SK-N-SH treated with all-trans-retinoic acid at 6 μM for 48 hours (cell line): ENCODE measurements at regions not wholly inside any gene's neighbourhood (a gene's known extent, or its start where the extent isn't known, plus 50 kb on each side); places are given as distances from the start of the nearest gene placed in this dataset.

Experiments used
- ATAC-seq: fragments of 200-7000 bp; cut with Tn5 transposase; 3 replicates; pipeline ENCODE4 v1.9.1; 2020; ENCODE audit warnings: mild to moderate bottlenecking, moderate library complexity
- ARNTL ChIP-seq: fragments of 450-650 bp; formaldehyde crosslinking; IDR thresholded peaks from 2 replicates; pipeline ENCODE4 v1.5.0; 2020; ENCODE audit warnings: low read depth, mild to moderate bottlenecking, moderate library complexity, borderline replicate concordance
- BACH2 ChIP-seq: fragments of 250-450 bp; sonication (Bioruptor Pico); IDR thresholded peaks from 2 replicates; pipeline ENCODE4 v1.9.0; 2021; ENCODE audit warnings: mild to moderate bottlenecking, borderline replicate concordance
- CREB5 ChIP-seq: fragments of 250-450 bp; sonication (Bioruptor Pico); IDR thresholded peaks from 2 replicates; pipeline ENCODE4 v1.5.1; 2020; ENCODE audit warnings: low read depth, mild to moderate bottlenecking, moderate library complexity
- CSRNP3 ChIP-seq: fragments of 250-450 bp; sonication (Bioruptor Pico); IDR thresholded peaks from 2 replicates; pipeline ENCODE4 v1.5.1; 2021; ENCODE audit warnings: mild to moderate bottlenecking, moderate library complexity
- GLIS3 ChIP-seq: fragments of 250-450 bp; sonication (Bioruptor Pico); IDR thresholded peaks from 2 replicates; pipeline ENCODE4 v1.5.0; 2020; ENCODE audit warnings: mild to moderate bottlenecking, moderate library complexity
- ISL1 ChIP-seq: fragments of 250-450 bp; sonication (Bioruptor Pico); IDR thresholded peaks from 2 replicates; pipeline ENCODE4 v2.1.2; 2022; ENCODE audit warnings: mild to moderate bottlenecking, moderate library complexity
- OSR1 ChIP-seq: fragments of 250-450 bp; sonication (Bioruptor Pico); IDR thresholded peaks from 2 replicates; pipeline ENCODE4 v1.8.0; 2022; ENCODE audit warnings: moderate library complexity, mild to moderate bottlenecking, inconsistent platforms
- PATZ1 ChIP-seq: fragments of 250-450 bp; sonication (Bioruptor Pico); IDR thresholded peaks from 2 replicates; pipeline ENCODE4 v1.8.0; 2020; ENCODE audit warnings: mild to moderate bottlenecking, moderate library complexity, borderline replicate concordance
- POU6F1 ChIP-seq: fragments of 250-450 bp; sonication (Bioruptor Pico); IDR thresholded peaks from 2 replicates; pipeline ENCODE4 v1.8.0; 2021; ENCODE audit warnings: low read depth, mild to moderate bottlenecking, moderate library complexity, borderline replicate concordance
- PPARA ChIP-seq: fragments of 250-450 bp; sonication (Bioruptor Pico); IDR thresholded peaks from 2 replicates; pipeline ENCODE4 v1.5.0; 2020; ENCODE audit warnings: mild to moderate bottlenecking, borderline replicate concordance
- SNAI2 ChIP-seq: fragments of 250-450 bp; sonication (Bioruptor Pico); IDR thresholded peaks from 2 replicates; pipeline ENCODE4 v1.5.0; 2020; ENCODE audit warnings: mild to moderate bottlenecking, moderate library complexity
- TOX ChIP-seq: fragments of 250-450 bp; sonication (Bioruptor Pico); IDR thresholded peaks from 2 replicates; pipeline ENCODE4 v1.8.0; 2021; ENCODE audit warnings: mild to moderate bottlenecking, moderate library complexity, borderline replicate concordance
- TSHZ2 ChIP-seq: fragments of 250-450 bp; sonication (Bioruptor Pico); IDR thresholded peaks from 2 replicates; pipeline ENCODE4 v1.5.0; 2020; ENCODE audit warnings: mild to moderate bottlenecking, moderate library complexity
- ZC3H10 ChIP-seq: fragments of 250-450 bp; sonication (Bioruptor Pico); IDR thresholded peaks from 2 replicates; pipeline ENCODE4 v1.5.1; 2021; ENCODE audit warnings: mild to moderate bottlenecking, moderate library complexity
- ZFP3 ChIP-seq: fragments of 250-450 bp; sonication (Bioruptor Pico); IDR thresholded peaks from 2 replicates; pipeline ENCODE4 v1.5.0; 2020; ENCODE audit warnings: mild to moderate bottlenecking, moderate library complexity
- ZFP30 ChIP-seq: fragments of 450-650 bp; formaldehyde crosslinking; IDR thresholded peaks from 2 replicates; pipeline ENCODE4 v1.5.0; 2022; ENCODE audit warnings: mild to moderate bottlenecking, moderate library complexity
- ZNF565 ChIP-seq: fragments of 450-650 bp; formaldehyde crosslinking; conservative IDR thresholded peaks from 2 replicates; pipeline ENCODE4 v1.5.0; 2020; ENCODE audit warnings: low read depth, mild to moderate bottlenecking, moderate library complexity
- ZNF70 ChIP-seq: fragments of 450-650 bp; formaldehyde crosslinking; IDR thresholded peaks from 2 replicates; pipeline ENCODE4 v1.5.0; 2020; ENCODE audit warnings: mild to moderate bottlenecking, moderate library complexity

- TF ChIP-seq TOX = no peak
Observed at GRCh38 chr16:63289834-63290460, 1253.7 kb upstream of the CDH8 start.

GRCh38 chr16:63287401-63287800, 1251.2 kb upstream of the CDH8 start:
- no peak for ATAC-seq
- TF ChIP-seq SNAI2 (CRISPR knock-in tag) (no peak), ZFP30 (CRISPR knock-in tag) (no peak), OSR1 (CRISPR knock-in tag) (no peak), TSHZ2 (CRISPR knock-in tag) (no peak), ZFP3 (CRISPR knock-in tag) (no peak), PATZ1 (CRISPR knock-in tag) (no peak), ZNF565 (CRISPR knock-in tag) (no peak), ISL1 (CRISPR knock-in tag) (no peak), TOX (no peak), CREB5 (no peak), CSRNP3 (CRISPR knock-in tag) (no peak), BACH2 (no peak), ZNF70 (CRISPR knock-in tag) (no peak)

More at GRCh38 chr16:63289834-63290460, 1253.7 kb upstream of the CDH8 start:
- ATAC-seq = peak; percentile 89

GRCh38 chr16:63283721-63284120, 1247.5 kb upstream of the CDH8 start:
- ATAC-seq = no peak
- TF ChIP-seq GLIS3 (no peak), PPARA (no peak), ISL1 (CRISPR knock-in tag) (no peak), ZC3H10 (CRISPR knock-in tag) (no peak), ZNF565 (CRISPR knock-in tag) (no peak), BACH2 (no peak), ZFP30 (CRISPR knock-in tag) (no peak), TSHZ2 (CRISPR knock-in tag) (no peak), ARNTL (no peak), SNAI2 (CRISPR knock-in tag) (no peak), OSR1 (CRISPR knock-in tag) (no peak), ZFP3 (CRISPR knock-in tag) (no peak), ZNF70 (CRISPR knock-in tag) (no peak), POU6F1 (CRISPR knock-in tag) (no peak)
